SK-N-SH treated with all-trans-retinoic acid at 6 μM for 48 hours (cell line): ENCODE measurements at regions not wholly inside any gene's neighbourhood (a gene's known extent, or its start where the extent isn't known, plus 50 kb on each side); places are given as distances from the start of the nearest gene placed in this dataset.
"Not testable (repeated sequence)": the region's sequence is repeated elsewhere in the genome, so short reads cannot be mapped to it uniquely, and the experiment has no call there.

Experiments used
- ATAC-seq: fragments of 200-7000 bp; cut with Tn5 transposase; 3 replicates; pipeline ENCODE4 v1.9.1; 2020; ENCODE audit warnings: mild to moderate bottlenecking, moderate library complexity
- ARNTL ChIP-seq: fragments of 450-650 bp; formaldehyde crosslinking; IDR thresholded peaks from 2 replicates; pipeline ENCODE4 v1.5.0; 2020; ENCODE audit warnings: low read depth, mild to moderate bottlenecking, moderate library complexity, borderline replicate concordance
- BACH2 ChIP-seq: fragments of 250-450 bp; sonication (Bioruptor Pico); IDR thresholded peaks from 2 replicates; pipeline ENCODE4 v1.9.0; 2021; ENCODE audit warnings: mild to moderate bottlenecking, borderline replicate concordance
- CSDC2 ChIP-seq: fragments of 250-450 bp; sonication (Bioruptor Pico); IDR thresholded peaks from 2 replicates; pipeline ENCODE4 v1.5.0; 2020; ENCODE audit warnings: mild to moderate bottlenecking, moderate library complexity
- ESRRG ChIP-seq: fragments of 250-450 bp; sonication (Bioruptor Pico); IDR thresholded peaks from 2 replicates; pipeline ENCODE4 v1.6.1; 2021; ENCODE audit warnings: mild to moderate bottlenecking
- GLIS3 ChIP-seq: fragments of 250-450 bp; sonication (Bioruptor Pico); IDR thresholded peaks from 2 replicates; pipeline ENCODE4 v1.5.0; 2020; ENCODE audit warnings: mild to moderate bottlenecking, moderate library complexity
- ISL1 ChIP-seq: fragments of 250-450 bp; sonication (Bioruptor Pico); IDR thresholded peaks from 2 replicates; pipeline ENCODE4 v2.1.2; 2022; ENCODE audit warnings: mild to moderate bottlenecking, moderate library complexity
- OSR1 ChIP-seq: fragments of 250-450 bp; sonication (Bioruptor Pico); IDR thresholded peaks from 2 replicates; pipeline ENCODE4 v1.8.0; 2022; ENCODE audit warnings: moderate library complexity, mild to moderate bottlenecking, inconsistent platforms
- PPARA ChIP-seq: fragments of 250-450 bp; sonication (Bioruptor Pico); IDR thresholded peaks from 2 replicates; pipeline ENCODE4 v1.5.0; 2020; ENCODE audit warnings: mild to moderate bottlenecking, borderline replicate concordance
- RARB ChIP-seq: fragments of 250-450 bp; sonication (Bioruptor Pico); IDR thresholded peaks from 2 replicates; pipeline ENCODE4 v1.8.0; 2021; ENCODE audit warnings: mild to moderate bottlenecking, moderate library complexity
- SNAI2 ChIP-seq: fragments of 250-450 bp; sonication (Bioruptor Pico); IDR thresholded peaks from 2 replicates; pipeline ENCODE4 v1.5.0; 2020; ENCODE audit warnings: mild to moderate bottlenecking, moderate library complexity
- TCF4 ChIP-seq: fragments of 250-450 bp; sonication (Bioruptor Pico); IDR thresholded peaks from 2 replicates; pipeline ENCODE4 v1.8.0; 2021; ENCODE audit warnings: mild to moderate bottlenecking, moderate library complexity, borderline replicate concordance
- ZC3H10 ChIP-seq: fragments of 250-450 bp; sonication (Bioruptor Pico); IDR thresholded peaks from 2 replicates; pipeline ENCODE4 v1.5.1; 2021; ENCODE audit warnings: mild to moderate bottlenecking, moderate library complexity
- ZFP3 ChIP-seq: fragments of 250-450 bp; sonication (Bioruptor Pico); IDR thresholded peaks from 2 replicates; pipeline ENCODE4 v1.5.0; 2020; ENCODE audit warnings: mild to moderate bottlenecking, moderate library complexity
- ZFP30 ChIP-seq: fragments of 450-650 bp; formaldehyde crosslinking; IDR thresholded peaks from 2 replicates; pipeline ENCODE4 v1.5.0; 2022; ENCODE audit warnings: mild to moderate bottlenecking, moderate library complexity
- ZNF565 ChIP-seq: fragments of 450-650 bp; formaldehyde crosslinking; conservative IDR thresholded peaks from 2 replicates; pipeline ENCODE4 v1.5.0; 2020; ENCODE audit warnings: low read depth, mild to moderate bottlenecking, moderate library complexity
- ZNF70 ChIP-seq: fragments of 450-650 bp; formaldehyde crosslinking; IDR thresholded peaks from 2 replicates; pipeline ENCODE4 v1.5.0; 2020; ENCODE audit warnings: mild to moderate bottlenecking, moderate library complexity
- ZNF8 ChIP-seq: fragments of 450-650 bp; formaldehyde crosslinking; IDR thresholded peaks from 2 replicates; pipeline ENCODE4 v1.5.0; 2020; ENCODE audit warnings: mild to moderate bottlenecking, moderate library complexity
- TF ChIP-seq, protein P1 (sequence below): fragments of 250-450 bp; sonication (Bioruptor Pico); IDR thresholded peaks from 2 replicates; pipeline ENCODE4 v1.5.1; 2020; ENCODE audit warnings: low read depth, mild to moderate bottlenecking, moderate library complexity
- TF ChIP-seq, protein P2 (sequence below): fragments of 250-450 bp; sonication (Bioruptor Pico); IDR thresholded peaks from 2 replicates; pipeline ENCODE4 v1.8.0; 2021; ENCODE audit warnings: low read depth, mild to moderate bottlenecking, moderate library complexity, borderline replicate concordance
- TF ChIP-seq, protein P3 (sequence below): fragments of 250-450 bp; sonication (Bioruptor Pico); IDR thresholded peaks from 2 replicates; pipeline ENCODE4 v1.8.0; 2020; ENCODE audit warnings: mild to moderate bottlenecking, moderate library complexity, borderline replicate concordance

DNA sequence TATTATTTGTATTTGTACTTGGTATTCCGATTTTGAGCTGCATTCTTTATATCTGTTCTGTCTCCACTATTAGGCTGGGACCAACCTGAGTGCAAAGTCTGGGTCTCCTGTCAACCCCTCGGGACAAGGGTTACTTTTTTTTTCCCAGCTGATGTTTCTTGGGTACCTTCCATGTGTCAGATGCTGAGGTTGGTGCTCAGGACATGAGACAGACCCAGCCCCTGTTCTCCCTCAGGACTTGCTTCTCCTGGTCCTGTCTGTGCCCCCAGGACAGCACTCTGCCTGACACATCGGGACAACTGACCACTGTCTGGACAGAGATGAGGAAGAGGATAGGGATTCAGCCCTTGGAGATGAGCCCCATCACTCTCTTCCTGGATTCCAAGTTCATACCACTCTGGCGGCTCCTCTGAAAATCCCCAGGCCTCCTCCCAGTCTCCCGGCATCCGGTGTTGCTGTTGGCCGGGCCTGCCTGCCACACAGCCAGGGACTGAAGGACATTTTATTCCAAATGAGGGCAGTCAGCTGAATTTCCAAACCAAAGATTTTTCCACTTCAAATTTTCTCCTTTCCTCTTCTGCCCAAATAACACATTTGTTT lies 55.6 kb upstream of the FMOD start (continued):
- TF ChIP-seq, protein P1, sequence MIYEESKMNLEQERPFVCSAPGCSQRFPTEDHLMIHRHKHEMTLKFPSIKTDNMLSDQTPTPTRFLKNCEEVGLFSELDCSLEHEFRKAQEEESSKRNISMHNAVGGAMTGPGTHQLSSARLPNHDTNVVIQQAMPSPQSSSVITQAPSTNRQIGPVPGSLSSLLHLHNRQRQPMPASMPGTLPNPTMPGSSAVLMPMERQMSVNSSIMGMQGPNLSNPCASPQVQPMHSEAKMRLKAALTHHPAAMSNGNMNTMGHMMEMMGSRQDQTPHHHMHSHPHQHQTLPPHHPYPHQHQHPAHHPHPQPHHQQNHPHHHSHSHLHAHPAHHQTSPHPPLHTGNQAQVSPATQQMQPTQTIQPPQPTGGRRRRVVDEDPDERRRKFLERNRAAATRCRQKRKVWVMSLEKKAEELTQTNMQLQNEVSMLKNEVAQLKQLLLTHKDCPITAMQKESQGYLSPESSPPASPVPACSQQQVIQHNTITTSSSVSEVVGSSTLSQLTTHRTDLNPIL (CRISPR knock-in tag): no peak
- TF ChIP-seq ZNF70 (CRISPR knock-in tag): no peak
- no peak for TF ChIP-seq TCF4 (CRISPR knock-in tag)

DNA sequence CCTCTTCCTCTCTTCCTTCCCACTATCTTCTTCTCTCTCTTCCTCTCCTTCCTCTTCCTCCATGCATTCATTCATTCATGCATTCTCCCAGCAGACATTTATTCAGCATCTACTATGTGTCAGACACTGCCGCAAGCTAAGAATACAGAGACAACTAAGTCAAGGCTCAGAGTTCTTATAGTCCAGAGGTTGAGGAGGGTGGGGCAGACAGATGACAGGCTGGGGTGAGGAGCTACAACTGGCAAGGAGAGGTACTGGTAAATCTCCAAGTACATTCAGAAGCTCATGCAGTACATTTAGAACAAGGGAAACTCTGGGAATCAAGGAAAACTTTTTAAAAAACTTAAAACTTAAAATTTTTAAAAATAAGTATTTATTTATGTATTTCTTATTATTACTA lies 56.4 kb upstream of the FMOD start:
- TF ChIP-seq CSDC2 (CRISPR knock-in tag) (no peak), ZNF8 (CRISPR knock-in tag) (no peak), ZNF565 (CRISPR knock-in tag) (no peak), ZFP30 (CRISPR knock-in tag) (no peak), OSR1 (CRISPR knock-in tag) (no peak), PPARA (no peak), SNAI2 (CRISPR knock-in tag) (no peak), ARNTL (CRISPR knock-in tag) (no peak), ISL1 (CRISPR knock-in tag) (no peak), ZNF70 (CRISPR knock-in tag) (no peak), BACH2 (CRISPR knock-in tag) (no peak), ESRRG (no peak), TCF4 (CRISPR knock-in tag) (no peak), ZFP3 (CRISPR knock-in tag) (no peak), RARB (CRISPR knock-in tag) (no peak)
- TF ChIP-seq, protein P1 (CRISPR knock-in tag): no peak
- TF ChIP-seq, protein P2, sequence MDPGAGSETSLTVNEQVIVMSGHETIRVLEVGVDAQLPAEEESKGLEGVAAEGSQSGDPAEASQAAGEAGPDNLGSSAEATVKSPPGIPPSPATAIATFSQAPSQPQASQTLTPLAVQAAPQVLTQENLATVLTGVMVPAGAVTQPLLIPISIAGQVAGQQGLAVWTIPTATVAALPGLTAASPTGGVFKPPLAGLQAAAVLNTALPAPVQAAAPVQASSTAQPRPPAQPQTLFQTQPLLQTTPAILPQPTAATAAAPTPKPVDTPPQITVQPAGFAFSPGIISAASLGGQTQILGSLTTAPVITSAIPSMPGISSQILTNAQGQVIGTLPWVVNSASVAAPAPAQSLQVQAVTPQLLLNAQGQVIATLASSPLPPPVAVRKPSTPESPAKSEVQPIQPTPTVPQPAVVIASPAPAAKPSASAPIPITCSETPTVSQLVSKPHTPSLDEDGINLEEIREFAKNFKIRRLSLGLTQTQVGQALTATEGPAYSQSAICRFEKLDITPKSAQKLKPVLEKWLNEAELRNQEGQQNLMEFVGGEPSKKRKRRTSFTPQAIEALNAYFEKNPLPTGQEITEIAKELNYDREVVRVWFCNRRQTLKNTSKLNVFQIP (CRISPR knock-in tag): no peak
- ATAC-seq: no peak

DNA sequence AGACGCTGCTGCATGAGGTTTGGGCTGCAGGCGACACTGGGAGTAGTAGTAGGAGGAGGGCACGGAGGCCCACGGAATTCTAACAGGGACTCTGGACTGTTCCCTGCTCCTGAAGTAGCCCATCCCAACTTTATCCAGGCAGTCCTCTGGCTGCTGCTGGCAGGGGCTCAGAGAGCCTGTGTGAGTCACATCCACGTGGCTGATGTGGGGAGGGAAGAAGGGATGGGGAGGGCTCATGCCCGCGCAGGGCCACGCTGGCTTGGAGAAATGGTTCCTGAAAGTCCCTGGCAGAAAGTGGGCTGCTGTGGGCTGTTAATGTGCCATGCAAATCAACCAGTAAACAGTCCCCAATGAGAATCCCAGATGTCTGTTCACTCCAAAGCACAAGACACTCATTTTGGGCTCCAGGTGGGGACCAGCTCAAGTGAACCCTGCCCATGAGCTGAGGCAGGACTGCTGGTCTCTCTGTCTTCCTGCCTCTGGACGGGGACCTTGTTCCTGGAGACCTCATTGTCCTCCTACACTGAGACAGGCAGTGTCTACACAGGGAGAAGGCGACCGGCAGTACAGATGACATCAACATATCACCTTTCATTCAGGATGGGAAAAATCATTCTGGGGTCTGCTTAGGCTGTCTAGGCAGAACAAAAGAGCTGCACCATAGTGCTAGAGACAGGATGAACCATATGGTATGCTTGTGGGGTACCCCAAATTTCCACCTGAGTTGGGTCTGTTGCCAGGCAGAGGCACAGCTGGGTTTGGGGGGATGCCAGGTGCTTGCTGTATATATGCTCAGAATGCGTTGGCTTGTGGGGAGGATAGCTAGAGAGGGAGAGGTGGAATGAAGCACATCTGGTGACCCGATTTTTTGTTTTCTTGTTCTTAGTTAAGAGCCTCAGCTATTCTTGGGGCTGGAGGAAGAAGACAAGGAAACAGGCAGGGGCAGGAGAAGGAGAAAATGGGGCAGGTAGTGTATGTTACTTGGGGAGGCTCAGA lies 57.9 kb upstream of the FMOD start:
- ATAC-seq: peak; percentile 98
- TF ChIP-seq ZNF8 (CRISPR knock-in tag) (no peak), ARNTL (CRISPR knock-in tag) (no peak)

DNA sequence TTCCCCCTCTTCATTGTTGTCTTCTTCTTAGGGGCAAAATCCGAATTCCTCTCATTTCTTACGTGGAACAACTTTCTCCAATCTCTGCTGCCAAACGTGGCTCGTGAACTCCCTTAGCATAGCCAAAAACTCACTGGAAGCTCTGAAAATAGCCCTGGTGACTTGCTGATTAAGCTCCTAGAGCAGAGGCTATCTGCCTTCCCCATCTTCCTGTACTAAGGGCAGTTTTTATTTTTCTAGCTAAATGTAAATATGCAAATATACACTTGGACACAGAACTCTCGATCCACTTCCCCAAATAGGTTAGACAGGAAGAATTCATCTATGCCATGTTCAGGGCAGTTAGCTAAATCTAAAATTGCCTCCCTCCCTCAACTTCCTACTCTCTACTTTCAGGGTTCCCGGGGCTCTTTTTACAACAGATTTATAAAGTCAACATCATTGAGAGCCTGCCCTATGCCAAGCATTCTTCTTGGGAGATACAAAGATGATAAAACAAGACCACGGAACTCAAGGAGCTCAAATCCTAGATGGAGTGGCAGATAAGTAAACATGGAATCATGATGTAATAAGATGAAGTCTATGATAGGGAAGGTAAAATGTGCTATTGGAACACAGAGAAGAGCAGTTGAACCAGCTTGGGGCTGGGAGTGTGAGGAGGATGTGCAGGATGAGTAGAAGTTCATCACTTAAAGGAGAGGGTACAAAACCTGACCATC lies 59.4 kb upstream of the FMOD start:
- TF ChIP-seq PPARA (no peak), OSR1 (CRISPR knock-in tag) (no peak), ESRRG (no peak), ISL1 (CRISPR knock-in tag) (no peak), CSDC2 (CRISPR knock-in tag) (no peak), ZFP3 (CRISPR knock-in tag) (no peak), ZC3H10 (CRISPR knock-in tag) (no peak), ZNF8 (CRISPR knock-in tag) (no peak), ZFP30 (CRISPR knock-in tag) (no peak), TCF4 (CRISPR knock-in tag) (no peak), RARB (CRISPR knock-in tag) (no peak), ZNF70 (CRISPR knock-in tag) (no peak), GLIS3 (CRISPR knock-in tag) (no peak), BACH2 (CRISPR knock-in tag) (no peak)
- TF ChIP-seq, protein P3, sequence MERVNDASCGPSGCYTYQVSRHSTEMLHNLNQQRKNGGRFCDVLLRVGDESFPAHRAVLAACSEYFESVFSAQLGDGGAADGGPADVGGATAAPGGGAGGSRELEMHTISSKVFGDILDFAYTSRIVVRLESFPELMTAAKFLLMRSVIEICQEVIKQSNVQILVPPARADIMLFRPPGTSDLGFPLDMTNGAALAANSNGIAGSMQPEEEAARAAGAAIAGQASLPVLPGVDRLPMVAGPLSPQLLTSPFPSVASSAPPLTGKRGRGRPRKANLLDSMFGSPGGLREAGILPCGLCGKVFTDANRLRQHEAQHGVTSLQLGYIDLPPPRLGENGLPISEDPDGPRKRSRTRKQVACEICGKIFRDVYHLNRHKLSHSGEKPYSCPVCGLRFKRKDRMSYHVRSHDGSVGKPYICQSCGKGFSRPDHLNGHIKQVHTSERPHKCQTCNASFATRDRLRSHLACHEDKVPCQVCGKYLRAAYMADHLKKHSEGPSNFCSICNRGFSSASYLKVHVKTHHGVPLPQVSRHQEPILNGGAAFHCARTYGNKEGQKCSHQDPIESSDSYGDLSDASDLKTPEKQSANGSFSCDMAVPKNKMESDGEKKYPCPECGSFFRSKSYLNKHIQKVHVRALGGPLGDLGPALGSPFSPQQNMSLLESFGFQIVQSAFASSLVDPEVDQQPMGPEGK (CRISPR knock-in tag): no peak
- TF ChIP-seq, protein P2 (CRISPR knock-in tag): no peak
- TF ChIP-seq, protein P1 (CRISPR knock-in tag): no peak
- no peak for ATAC-seq

DNA sequence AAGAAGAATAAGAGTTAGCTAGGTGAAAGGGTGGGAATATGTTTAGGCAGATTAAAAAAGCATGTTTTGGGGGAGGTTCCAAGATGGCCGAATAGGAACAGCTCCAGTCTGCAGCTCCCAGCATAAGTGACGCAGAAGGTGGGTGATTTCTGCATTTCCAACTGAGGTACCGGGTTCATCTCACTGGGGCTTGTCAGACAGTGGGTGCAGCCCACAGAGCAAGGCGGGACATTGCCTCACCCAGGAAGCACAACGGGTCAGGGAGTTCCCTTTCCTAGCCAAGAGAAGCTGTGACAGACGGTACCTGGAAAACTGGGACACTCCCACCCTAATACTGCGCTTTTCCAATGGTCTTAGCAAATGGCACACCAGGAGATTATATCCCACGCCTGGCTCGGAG lies 60.5 kb upstream of the FMOD start:
- ATAC-seq: not testable (repeated sequence)
